ENCODE measurements at regions not wholly inside any gene's neighbourhood (a gene's known extent, or its start where the extent isn't known, plus 50 kb on each side); places are given as distances from the start of the nearest gene placed in this dataset.
"Not testable (repeated sequence)": the region's sequence is repeated elsewhere in the genome, so short reads cannot be mapped to it uniquely, and the experiment has no call there.

DNA sequence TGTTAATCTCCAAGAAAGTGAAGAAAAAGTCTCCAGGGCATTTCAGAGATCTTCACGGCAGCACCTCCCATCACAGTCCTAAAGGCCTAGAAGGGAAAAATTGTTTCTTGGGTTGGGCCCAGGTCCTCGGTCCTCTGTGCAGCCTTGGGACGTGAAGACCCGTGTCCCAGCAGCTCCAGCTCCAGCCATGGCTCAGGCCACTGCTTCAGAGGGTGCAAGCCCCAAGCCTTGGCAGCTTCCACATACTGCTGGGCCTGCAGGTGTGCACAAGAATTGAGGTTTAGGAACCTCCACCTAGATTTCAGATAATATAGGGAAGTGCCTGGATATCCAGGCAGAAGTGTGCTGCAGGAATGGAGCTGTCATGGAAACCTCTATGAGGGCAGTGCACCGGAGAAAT, 176.2 kb upstream of the ZNF322 start:
- TF ChIP-seq, protein P1, sequence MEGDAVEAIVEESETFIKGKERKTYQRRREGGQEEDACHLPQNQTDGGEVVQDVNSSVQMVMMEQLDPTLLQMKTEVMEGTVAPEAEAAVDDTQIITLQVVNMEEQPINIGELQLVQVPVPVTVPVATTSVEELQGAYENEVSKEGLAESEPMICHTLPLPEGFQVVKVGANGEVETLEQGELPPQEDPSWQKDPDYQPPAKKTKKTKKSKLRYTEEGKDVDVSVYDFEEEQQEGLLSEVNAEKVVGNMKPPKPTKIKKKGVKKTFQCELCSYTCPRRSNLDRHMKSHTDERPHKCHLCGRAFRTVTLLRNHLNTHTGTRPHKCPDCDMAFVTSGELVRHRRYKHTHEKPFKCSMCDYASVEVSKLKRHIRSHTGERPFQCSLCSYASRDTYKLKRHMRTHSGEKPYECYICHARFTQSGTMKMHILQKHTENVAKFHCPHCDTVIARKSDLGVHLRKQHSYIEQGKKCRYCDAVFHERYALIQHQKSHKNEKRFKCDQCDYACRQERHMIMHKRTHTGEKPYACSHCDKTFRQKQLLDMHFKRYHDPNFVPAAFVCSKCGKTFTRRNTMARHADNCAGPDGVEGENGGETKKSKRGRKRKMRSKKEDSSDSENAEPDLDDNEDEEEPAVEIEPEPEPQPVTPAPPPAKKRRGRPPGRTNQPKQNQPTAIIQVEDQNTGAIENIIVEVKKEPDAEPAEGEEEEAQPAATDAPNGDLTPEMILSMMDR (IDR thresholded peaks at IDR 0.05), result not testable (repeated sequence)
- TF ChIP-seq POLR2A (IDR thresholded peaks at IDR 0.05), result not testable (repeated sequence)

Data from uterus (tissue), 2 donors.